H9 (cell line): ENCODE measurements at regions not wholly inside any gene's neighbourhood (a gene's known extent, or its start where the extent isn't known, plus 50 kb on each side); places are given as distances from the start of the nearest gene placed in this dataset.

Experiments
- DNase-seq: peaks from one replicate; pipeline ENCODE4 v3.0.0-alpha.2; 2017
- H2AFZ ChIP-seq: one replicate; pipeline ENCODE4 v1.6.1; 2013; ENCODE audit warnings: mild to moderate bottlenecking, low read length, control low read depth, moderate library complexity
- H2AK5ac ChIP-seq: 2 replicates; pipeline ENCODE4 v1.6.1; 2013; ENCODE audit warnings: low read length, control low read depth, mixed read lengths; ENCODE audit not compliant: insufficient read length
- H2BK120ac ChIP-seq: one replicate; pipeline ENCODE4 v1.6.1; 2013; ENCODE audit warnings: low read depth, mild to moderate bottlenecking, low read length, control low read depth, inconsistent platforms; ENCODE audit not compliant: poor library complexity, severe bottlenecking
- H2BK12ac ChIP-seq: 2 replicates; pipeline ENCODE4 v1.6.1; 2013; ENCODE audit warnings: low read length, control low read depth, mixed read lengths, low read depth; ENCODE audit not compliant: insufficient read length
- H2BK15ac ChIP-seq: 2 replicates; pipeline ENCODE4 v1.6.1; 2013; ENCODE audit warnings: low read depth, low read length, control low read depth
- H2BK20ac ChIP-seq: one replicate; pipeline ENCODE4 v1.6.1; 2013; ENCODE audit warnings: low read depth, mild to moderate bottlenecking, low read length, control low read depth, inconsistent platforms; ENCODE audit not compliant: poor library complexity, severe bottlenecking
- H2BK5ac ChIP-seq: 2 replicates; pipeline ENCODE4 v1.6.1; 2013; ENCODE audit warnings: low read length, control low read depth, mixed read lengths; ENCODE audit not compliant: insufficient read length
- H3K14ac ChIP-seq: 2 replicates; pipeline ENCODE4 v1.6.1; 2013; ENCODE audit warnings: low read length, control low read depth; ENCODE audit not compliant: insufficient read depth
- H3K18ac ChIP-seq: 2 replicates; pipeline ENCODE4 v1.6.1; 2013; ENCODE audit warnings: low read depth, mild to moderate bottlenecking, mixed read lengths, low read length, control low read depth; ENCODE audit not compliant: insufficient read length
- H3K23ac ChIP-seq: 2 replicates; pipeline ENCODE4 v1.6.1; 2013; ENCODE audit warnings: low read length, control low read depth, mixed read lengths, low read depth; ENCODE audit not compliant: insufficient read length
- H3K23me2 ChIP-seq: 2 replicates; pipeline ENCODE4 v1.6.1; 2013; ENCODE audit warnings: low read depth, mild to moderate bottlenecking, mixed read lengths, low read length, control low read depth; ENCODE audit not compliant: insufficient read length, poor library complexity, severe bottlenecking
- H3K27ac ChIP-seq: 2 replicates; pipeline ENCODE4 v1.5.1; 2013; ENCODE audit warnings: low read length, control low read depth, mixed read lengths, low read depth; ENCODE audit not compliant: insufficient read length
- H3K27me3 ChIP-seq: 2 replicates; pipeline ENCODE4 v1.6.1; 2013; ENCODE audit warnings: low read length, control low read depth, inconsistent platforms; ENCODE audit not compliant: insufficient read depth
- H3K4ac ChIP-seq: 2 replicates; pipeline ENCODE4 v1.6.1; 2013; ENCODE audit warnings: low read depth, mild to moderate bottlenecking, control low read depth, inconsistent platforms, low read length, moderate library complexity
- H3K4me1 ChIP-seq: 2 replicates; pipeline ENCODE4 v1.6.1; 2013; ENCODE audit warnings: low read length, control low read depth, inconsistent platforms; ENCODE audit not compliant: insufficient read depth
- H3K4me2 ChIP-seq: 2 replicates; pipeline ENCODE4 v1.6.1; 2013; ENCODE audit warnings: low read length, control low read depth, mixed read lengths; ENCODE audit not compliant: insufficient read length, insufficient read depth
- H3K56ac ChIP-seq: 2 replicates; pipeline ENCODE4 v1.6.1; 2013; ENCODE audit warnings: low read depth, mild to moderate bottlenecking, mixed read lengths, low read length, control low read depth; ENCODE audit not compliant: insufficient read length
- H3K79me1 ChIP-seq: 2 replicates; pipeline ENCODE4 v1.6.1; 2013; ENCODE audit warnings: low read depth, mild to moderate bottlenecking, moderate library complexity, low read length, control low read depth, inconsistent platforms; ENCODE audit not compliant: insufficient read depth, poor library complexity, severe bottlenecking
- H3K79me2 ChIP-seq: 2 replicates; pipeline ENCODE4 v1.6.1; 2013; ENCODE audit warnings: low read length, control low read depth, inconsistent platforms; ENCODE audit not compliant: insufficient read depth
- H3K9ac ChIP-seq: 2 replicates; pipeline ENCODE4 v1.6.1; 2013; ENCODE audit warnings: low read length, control low read depth, mixed read lengths; ENCODE audit not compliant: insufficient read length; ENCODE audit errors: extremely low read depth
- H3K9me3 ChIP-seq: one replicate; pipeline ENCODE4 v1.6.1; 2013; ENCODE audit warnings: low read depth, low read length, inconsistent platforms; ENCODE audit not compliant: control insufficient read depth
- H3T11ph ChIP-seq: one replicate; pipeline ENCODE4 v1.6.1; 2013; ENCODE audit warnings: mild to moderate bottlenecking, low read length, control low read depth, inconsistent platforms
- H4K20me1 ChIP-seq: one replicate; pipeline ENCODE4 v1.6.1; 2013; ENCODE audit not compliant: control insufficient read depth, insufficient read length, insufficient read depth
- H4K5ac ChIP-seq: 2 replicates; pipeline ENCODE4 v1.6.1; 2013; ENCODE audit warnings: low read depth, mild to moderate bottlenecking, mixed read lengths, low read length, control low read depth; ENCODE audit not compliant: insufficient read length
- H4K8ac ChIP-seq: replicated peaks from 2 replicates; pipeline ENCODE4 v1.6.1; 2013; ENCODE audit warnings: low read length, control low read depth, mixed read lengths, low read depth; ENCODE audit not compliant: insufficient read length
- H4K91ac ChIP-seq: 2 replicates; pipeline ENCODE4 v1.6.1; 2013; ENCODE audit warnings: low read depth, mild to moderate bottlenecking, moderate library complexity, mixed read lengths, low read length, control low read depth; ENCODE audit not compliant: insufficient read length
- H3K27ac Mint-ChIP-seq, 3 experiments: 2 replicates in 2 of 3; 3 replicates in 1 of 3; pipeline ENCODE4 v1.8.0; 2020 to 2021; ENCODE audit warnings: mixed read lengths in 3 of 3, mild to moderate bottlenecking in 1 of 3, moderate library complexity in 1 of 3
- H3K27me3 Mint-ChIP-seq: 2 replicates; pipeline ENCODE4 v1.8.0; 2021; ENCODE audit warnings: low read depth, mild to moderate bottlenecking, moderate library complexity, mixed read lengths
- H3K36me3 Mint-ChIP-seq, 3 experiments: 2 replicates in 2 of 3; 3 replicates in 1 of 3; pipeline ENCODE4 v1.8.0; 2020 to 2021; ENCODE audit warnings: low read depth in 3 of 3, mixed read lengths in 3 of 3; ENCODE audit not compliant: insufficient read depth in 1 of 3
- H3K4me1 Mint-ChIP-seq, 2 experiments: 2 replicates each; pipeline ENCODE4 v1.8.0; 2020; ENCODE audit warnings: mixed read lengths in 2 of 2
- H3K4me3 Mint-ChIP-seq, 2 experiments: 2 replicates in 1 of 2; 3 replicates in 1 of 2; pipeline ENCODE4 v1.8.0; 2020 to 2021; ENCODE audit warnings: mild to moderate bottlenecking in 2 of 2, mixed read lengths in 2 of 2, moderate library complexity in 1 of 2
- H3K9me3 Mint-ChIP-seq, 2 experiments: 2 replicates in 1 of 2; 3 replicates in 1 of 2; pipeline ENCODE4 v1.8.0; 2020; ENCODE audit warnings: mild to moderate bottlenecking in 2 of 2, mixed read lengths in 2 of 2, moderate library complexity in 1 of 2
- WGBS: extraction: QIAGEN DNeasy Blood & Tissue Kit; methylation state at CpG from one replicate; pipeline ENCODE4 v1.1.7; 2013; ENCODE audit warnings: missing lambda C conversion rate, low lambda C conversion rate, mixed read lengths; ENCODE audit not compliant: insufficient read length; ENCODE audit errors: extremely low coverage; 5-methylcytosine and 5-hydroxymethylcytosine counted together
- TF ChIP-seq, protein P1 (sequence below): fragments of 200-600 bp; sonication (generic); conservative IDR thresholded peaks from 3 replicates; pipeline ENCODE4 v1.8.0; 2021; ENCODE audit warnings: antibody characterized with exemption, mild to moderate bottlenecking

DNA sequence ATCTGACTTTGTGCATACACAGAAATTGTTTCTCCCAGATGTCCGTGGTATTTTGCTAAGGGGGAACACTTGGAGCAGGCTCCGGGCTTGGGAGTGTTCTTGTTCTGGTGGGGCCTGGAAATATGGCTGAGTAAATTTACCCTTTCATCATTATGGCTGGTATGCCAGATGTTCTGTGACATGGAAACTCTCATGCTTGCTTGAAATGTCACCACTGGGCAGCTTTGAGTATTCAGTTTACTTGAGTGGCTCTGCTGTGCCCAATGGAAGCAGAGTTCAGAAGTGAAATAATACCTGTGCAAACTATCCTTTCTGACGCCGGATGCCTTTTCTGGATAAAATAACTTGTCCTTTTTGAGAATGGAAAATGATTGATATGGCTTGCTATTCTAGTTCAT is 283.6 kb upstream of the TPM1 start:
- no peaks in the 10 kb centered on the region for H4K20me1 ChIP-seq
- H3K4me2 ChIP-seq, result no peak overlapping the region
- H3K9me3 Mint-ChIP-seq, result no peaks in the 10 kb centered on the region
- H3K27ac ChIP-seq, result no peak overlapping the region
- H3K79me2 ChIP-seq, result no peaks in the 10 kb centered on the region
- peak overlapping the region in 2 of 3 experiments; percentile 81 to 89; a peak in 6 of 7 replicates for H3K27ac Mint-ChIP-seq
- 0 out of 5 replicates have a peak overlapping the region, but pooled peaks of 1 of the 2 experiments have one; percentile 14 for H3K4me3 Mint-ChIP-seq
- peaks cover 24% of the 10 kb centered on the region; the same call in 1 of the 2 replicates for H3K4me1 ChIP-seq
- no peak overlapping the region for H2AFZ ChIP-seq
- TF ChIP-seq, protein P1, sequence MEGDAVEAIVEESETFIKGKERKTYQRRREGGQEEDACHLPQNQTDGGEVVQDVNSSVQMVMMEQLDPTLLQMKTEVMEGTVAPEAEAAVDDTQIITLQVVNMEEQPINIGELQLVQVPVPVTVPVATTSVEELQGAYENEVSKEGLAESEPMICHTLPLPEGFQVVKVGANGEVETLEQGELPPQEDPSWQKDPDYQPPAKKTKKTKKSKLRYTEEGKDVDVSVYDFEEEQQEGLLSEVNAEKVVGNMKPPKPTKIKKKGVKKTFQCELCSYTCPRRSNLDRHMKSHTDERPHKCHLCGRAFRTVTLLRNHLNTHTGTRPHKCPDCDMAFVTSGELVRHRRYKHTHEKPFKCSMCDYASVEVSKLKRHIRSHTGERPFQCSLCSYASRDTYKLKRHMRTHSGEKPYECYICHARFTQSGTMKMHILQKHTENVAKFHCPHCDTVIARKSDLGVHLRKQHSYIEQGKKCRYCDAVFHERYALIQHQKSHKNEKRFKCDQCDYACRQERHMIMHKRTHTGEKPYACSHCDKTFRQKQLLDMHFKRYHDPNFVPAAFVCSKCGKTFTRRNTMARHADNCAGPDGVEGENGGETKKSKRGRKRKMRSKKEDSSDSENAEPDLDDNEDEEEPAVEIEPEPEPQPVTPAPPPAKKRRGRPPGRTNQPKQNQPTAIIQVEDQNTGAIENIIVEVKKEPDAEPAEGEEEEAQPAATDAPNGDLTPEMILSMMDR, result no peak
- no peak overlapping the region for H2BK15ac ChIP-seq
- peaks cover 47 to 54% of the 10 kb centered on the region in 2 experiments for H3K4me1 Mint-ChIP-seq
- no peak for DNase-seq
- H2BK120ac ChIP-seq, result no peak overlapping the region
- no peaks in the 10 kb centered on the region for H3K27me3 Mint-ChIP-seq
- no peak overlapping the region for H2BK5ac ChIP-seq
- H4K5ac ChIP-seq, result no peak overlapping the region
- H2BK12ac ChIP-seq, result no peak overlapping the region
- no peaks in the 10 kb centered on the region for H3K27me3 ChIP-seq
- no peaks in the 10 kb centered on the region for H3K9me3 ChIP-seq
- WGBS, result no CpG with 5 or more reads among the region's 4 CpGs
- no peak overlapping the region for H3K4ac ChIP-seq
- H3K56ac ChIP-seq, result no peak overlapping the region
- no peak overlapping the region for H3K18ac ChIP-seq
- no peak overlapping the region for H3K23ac ChIP-seq
- no peak overlapping the region for H3K9ac ChIP-seq
- no peak overlapping the region for H4K91ac ChIP-seq
- H3K23me2 ChIP-seq, result no peaks in the 10 kb centered on the region
- H3K36me3 Mint-ChIP-seq, result peaks cover 2 to 7% (median 5%) of the 10 kb centered on the region in 3 experiments; a peak in 4 of 7 replicates
- no peak overlapping the region for H4K8ac ChIP-seq
- no peak overlapping the region for H2AK5ac ChIP-seq
- H3K14ac ChIP-seq, result no peak overlapping the region
- H3K79me1 ChIP-seq, result no peaks in the 10 kb centered on the region
- H3T11ph ChIP-seq, result no peak overlapping the region
- H2BK20ac ChIP-seq, result no peak overlapping the region
